Skeletal muscle tissue (tissue), 3 donors: ENCODE measurements at regions not wholly inside any gene's neighbourhood (a gene's known extent, or its start where the extent isn't known, plus 50 kb on each side); places are given as distances from the start of the nearest gene placed in this dataset.
"Not testable (repeated sequence)": the region's sequence is repeated elsewhere in the genome, so short reads cannot be mapped to it uniquely, and the experiment has no call there.

ENCODE experiments used
- H3K27ac ChIP-seq: one replicate; pipeline ENCODE4 v1.7.0; 2013; ENCODE audit warnings: mild to moderate bottlenecking, low read depth, low read length, inconsistent platforms
- H3K27me3 ChIP-seq, 3 donors: one replicate each; pipeline ENCODE4 v1.7.0; 2013; ENCODE audit warnings: low read length in 3 of 3; ENCODE audit not compliant: control insufficient read depth in 3 of 3, insufficient read depth in 3 of 3
- H3K36me3 ChIP-seq, 3 donors: one replicate each; pipeline ENCODE4 v1.7.0; 2013; ENCODE audit warnings: low read length in 3 of 3; ENCODE audit not compliant: control insufficient read depth in 3 of 3, insufficient read depth in 3 of 3
- H3K4me1 ChIP-seq, 3 donors: one replicate each; pipeline ENCODE4 v1.7.0; 2013; ENCODE audit warnings: low read length in 3 of 3, mild to moderate bottlenecking in 3 of 3; ENCODE audit not compliant: control insufficient read depth in 3 of 3, insufficient read depth in 3 of 3
- H3K4me3 ChIP-seq, 3 donors: one replicate each; pipeline ENCODE4 v1.7.0; 2013; ENCODE audit warnings: low read length in 3 of 3
- H3K9ac ChIP-seq, 3 donors: one replicate each; pipeline ENCODE4 v1.7.0; 2013; ENCODE audit warnings: low read length in 3 of 3, mild to moderate bottlenecking in 3 of 3, moderate library complexity in 2 of 3, low read depth in 1 of 3
- H3K9me3 ChIP-seq, 3 donors: one replicate each; pipeline ENCODE4 v1.7.0; 2013; ENCODE audit warnings: low read length in 3 of 3; ENCODE audit not compliant: control insufficient read depth in 3 of 3
- donor health status: Osteomylitis.

GRCh38 chr6:170141061-170141460, 149.8 kb downstream of the DLL1 start:
- not testable (repeated sequence) for H3K4me3 ChIP-seq, H3K9ac ChIP-seq, H3K9me3 ChIP-seq, H3K36me3 ChIP-seq, H3K27ac ChIP-seq, H3K27me3 ChIP-seq
- peaks cover 0 to 18% (median 11%) of the 10 kb centered on the region in 3 donors for H3K4me1 ChIP-seq

- Histone ChIP-seq H3K27ac (no peak overlapping the region), H3K9me3 (peaks cover 0 to 2% (median 0%) of the 10 kb centered on the region in 3 donors), H3K4me3 (no peak overlapping the region), H3K4me1 (peaks cover 0 to 18% (median 11%) of the 10 kb centered on the region in 3 donors), H3K36me3 (peaks cover 0 to 4% (median 0%) of the 10 kb centered on the region in 3 donors), H3K27me3 (peaks cover 0 to 4% (median 0%) of the 10 kb centered on the region in 3 donors), H3K9ac (no peak overlapping the region)
Measured at GRCh38 chr6:170140129-170140528, 150.7 kb downstream of the DLL1 start.

GRCh38 chr6:170139531-170139930, 151.3 kb downstream of the DLL1 start:
- Histone ChIP-seq H3K27ac (no peak overlapping the region), H3K27me3 (peaks cover 0 to 4% (median 0%) of the 10 kb centered on the region in 3 donors), H3K9ac (no peak overlapping the region), H3K4me1 (peaks cover 0 to 18% (median 11%) of the 10 kb centered on the region in 3 donors), H3K36me3 (peaks cover 0 to 4% (median 0%) of the 10 kb centered on the region in 3 donors), H3K9me3 (peaks cover 0 to 2% (median 0%) of the 10 kb centered on the region in 3 donors), H3K4me3 (no peak overlapping the region)

- H3K27me3 ChIP-seq, H3K27ac ChIP-seq, H3K36me3 ChIP-seq, H3K4me3 ChIP-seq, H3K9ac ChIP-seq, H3K9me3 ChIP-seq: not testable (repeated sequence)
- H3K4me1 ChIP-seq = peaks cover under 1 to 20% (median 14%) of the 10 kb centered on the region in 3 donors
Measured at GRCh38 chr6:170139046-170139445, 151.8 kb downstream of the DLL1 start.

GRCh38 chr6:170137911-170138910, 152.7 kb downstream of the DLL1 start:
- Histone ChIP-seq H3K9ac (peak overlapping the region in 2 of 3 donors; percentile 34 to 73), H3K4me1 (peaks cover 5 to 26% (median 23%) of the 10 kb centered on the region in 3 donors), H3K27ac (peak overlapping the region; percentile 74), H3K27me3 (peaks cover 0 to 4% (median 0%) of the 10 kb centered on the region in 3 donors), H3K4me3 (peak overlapping the region in 2 of 3 donors; percentile 40 to 52), H3K36me3 (peaks cover 0 to 4% (median 0%) of the 10 kb centered on the region in 3 donors), H3K9me3 (peaks cover 0 to 2% (median 0%) of the 10 kb centered on the region in 3 donors)

- peak overlapping the region; percentile 74 for H3K27ac ChIP-seq
- H3K9me3 ChIP-seq = peaks cover 0 to 2% (median 0%) of the 10 kb centered on the region in 3 donors
- peak overlapping the region in 2 of 3 donors; percentile 34 to 73 for H3K9ac ChIP-seq
- H3K36me3 ChIP-seq = peaks cover 0 to 4% (median 0%) of the 10 kb centered on the region in 3 donors
- peaks cover 0 to 4% (median 0%) of the 10 kb centered on the region in 3 donors for H3K27me3 ChIP-seq
- peak overlapping the region in 1 of 3 donors; percentile 35 for H3K4me3 ChIP-seq
- peaks cover 5 to 26% (median 23%) of the 10 kb centered on the region in 3 donors for H3K4me1 ChIP-seq
Measured at GRCh38 chr6:170137176-170137891, 153.5 kb downstream of the DLL1 start.

GRCh38 chr6:170136541-170137175, 154.2 kb downstream of the DLL1 start:
- H3K9me3 ChIP-seq = peaks cover 0 to 2% (median 0%) of the 10 kb centered on the region in 3 donors
- H3K4me1 ChIP-seq = peaks cover 5 to 26% (median 23%) of the 10 kb centered on the region in 3 donors
- H3K4me3 ChIP-seq = peak overlapping the region in 1 of 3 donors; percentile 35
- peaks cover 0 to 4% (median 0%) of the 10 kb centered on the region in 3 donors for H3K27me3 ChIP-seq
- peak overlapping the region in 1 of 3 donors; percentile 73 for H3K9ac ChIP-seq
- H3K36me3 ChIP-seq = peaks cover 0 to 4% (median 0%) of the 10 kb centered on the region in 3 donors
- peak overlapping the region; percentile 74 for H3K27ac ChIP-seq

- peaks cover 0 to 2% (median 0%) of the 10 kb centered on the region in 3 donors for H3K9me3 ChIP-seq
- H3K27me3 ChIP-seq = peaks cover 0 to 4% (median 0%) of the 10 kb centered on the region in 3 donors
- peaks cover 5 to 26% (median 23%) of the 10 kb centered on the region in 3 donors for H3K4me1 ChIP-seq
- peak overlapping the region in 1 of 3 donors; percentile 16 for H3K9ac ChIP-seq
- H3K36me3 ChIP-seq = peaks cover 0 to 4% (median 0%) of the 10 kb centered on the region in 3 donors
- H3K27ac ChIP-seq = no peak overlapping the region
- H3K4me3 ChIP-seq = peak overlapping the region in 1 of 3 donors; percentile 13
Measured at GRCh38 chr6:170135821-170136471, 154.9 kb downstream of the DLL1 start.

GRCh38 chr6:170135461-170135820, 155.4 kb downstream of the DLL1 start:
- Histone ChIP-seq H3K9ac (no peak overlapping the region), H3K27ac (no peak overlapping the region), H3K4me1 (peaks cover 6 to 26% (median 26%) of the 10 kb centered on the region in 3 donors), H3K9me3 (peaks cover 0 to 2% (median 0%) of the 10 kb centered on the region in 3 donors), H3K36me3 (peaks cover 0 to under 1% (median 0%) of the 10 kb centered on the region in 3 donors), H3K4me3 (peak overlapping the region in 1 of 3 donors; percentile 13), H3K27me3 (peaks cover 0 to 4% (median 0%) of the 10 kb centered on the region in 3 donors)
